ENCODE measurements at regions not wholly inside any gene's neighbourhood (a gene's known extent, or its start where the extent isn't known, plus 50 kb on each side); places are given as distances from the start of the nearest gene placed in this dataset.

GRCh38 chr10:52483587-52483986 is 169.5 kb downstream of the DKK1 start:
- no peak overlapping the region for H3K4me3 ChIP-seq (replicated peaks; ENCODE audit: low read depth, low read length)
- DNase-seq (ENCODE audit: extremely low read depth, low read depth), result no peak
- TF ChIP-seq CTCF (IDR thresholded peaks at IDR 0.05; ENCODE audit: low read depth, low read length, missing control alignments), result no peak

- no peak for TF ChIP-seq CTCF (IDR thresholded peaks at IDR 0.05; ENCODE audit: low read depth, low read length, missing control alignments)
- no peak for DNase-seq (ENCODE audit: extremely low read depth, low read depth)
Observed at GRCh38 chr10:52484206-52485065, 170.4 kb downstream of the DKK1 start.

GRCh38 chr10:52485462-52485861 is 171.4 kb downstream of the DKK1 start:
- TF ChIP-seq CTCF (IDR thresholded peaks at IDR 0.05; ENCODE audit: low read depth, low read length, missing control alignments), result no peak
- H3K4me3 ChIP-seq (replicated peaks; ENCODE audit: low read depth, low read length), result no peak overlapping the region
- no peak for DNase-seq (ENCODE audit: extremely low read depth, low read depth)

More at GRCh38 chr10:52484206-52485065, 170.4 kb downstream of the DKK1 start:
- H3K4me3 ChIP-seq (replicated peaks; ENCODE audit: low read depth, low read length), result no peak overlapping the region

GRCh38 chr10:52486840-52487611 is 172.9 kb downstream of the DKK1 start:
- H3K4me3 ChIP-seq (replicated peaks; ENCODE audit: low read depth, low read length), result no peak overlapping the region
- no peak for TF ChIP-seq CTCF (IDR thresholded peaks at IDR 0.05; ENCODE audit: low read depth, low read length, missing control alignments)
- DNase-seq (ENCODE audit: extremely low read depth, low read depth), result peak; percentile 21

GRCh38 chr10:52488606-52489485 is 174.8 kb downstream of the DKK1 start:
- TF ChIP-seq CTCF (IDR thresholded peaks at IDR 0.05; ENCODE audit: low read depth, low read length, missing control alignments), result peak; percentile 20
- no peak overlapping the region for H3K4me3 ChIP-seq (replicated peaks; ENCODE audit: low read depth, low read length)
- DNase-seq (ENCODE audit: extremely low read depth, low read depth), result peak; percentile 21

GRCh38 chr10:52491246-52491995 is 177.3 kb downstream of the DKK1 start:
- TF ChIP-seq CTCF (IDR thresholded peaks at IDR 0.05; ENCODE audit: low read depth, low read length, missing control alignments), result no peak
- DNase-seq (ENCODE audit: extremely low read depth, low read depth), result no peak
- no peak overlapping the region for H3K4me3 ChIP-seq (replicated peaks; ENCODE audit: low read depth, low read length)

All from HFF-Myc (cell line).